Vagina (tissue), 2 donors: ENCODE measurements at regions not wholly inside any gene's neighbourhood (a gene's known extent, or its start where the extent isn't known, plus 50 kb on each side); places are given as distances from the start of the nearest gene placed in this dataset.

ENCODE experiments used
- POLR2AphosphoS5 ChIP-seq, 2 donors: sonication (generic); formaldehyde crosslinking; IDR thresholded peaks; one replicate each; pipeline ENCODE4 v1.9.0; 2017; ENCODE audit warnings: antibody characterized with exemption in 2 of 2, mild to moderate bottlenecking in 2 of 2, low read depth in 1 of 2; ENCODE audit not compliant: insufficient read depth in 1 of 2
- TF ChIP-seq, protein P1 (sequence below), 3 experiments: fragments of 450-650 bp in 2 of 3; fragments of 200-600 bp in 1 of 3; sonication (generic) in 1 of 3; IDR thresholded peaks; one replicate each; pipeline ENCODE4 v1.5.1; 2017 to 2019; ENCODE audit warnings: antibody characterized with exemption in 3 of 3, mild to moderate bottlenecking in 2 of 3, moderate library complexity in 2 of 3

DNA sequence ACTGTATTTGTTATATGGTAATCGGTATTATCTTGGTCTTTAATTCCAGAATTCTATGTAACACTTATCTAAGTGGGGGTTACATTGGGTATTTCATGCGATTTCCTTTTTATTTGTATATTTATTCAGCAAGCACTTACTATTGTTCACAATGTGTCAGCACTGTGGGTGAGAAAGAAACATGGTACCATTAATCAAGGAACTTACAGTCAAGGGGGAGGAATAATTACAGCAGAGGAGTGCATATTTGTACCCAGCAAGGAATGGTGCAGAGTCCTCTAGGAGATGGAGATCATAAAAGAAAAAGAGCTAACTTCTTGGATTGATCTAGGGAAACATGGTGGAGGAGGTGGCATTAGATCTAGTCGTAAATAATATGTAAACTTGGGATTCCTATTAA lies 117.0 kb upstream of the KCNJ16 start:
- TF ChIP-seq, protein P1, sequence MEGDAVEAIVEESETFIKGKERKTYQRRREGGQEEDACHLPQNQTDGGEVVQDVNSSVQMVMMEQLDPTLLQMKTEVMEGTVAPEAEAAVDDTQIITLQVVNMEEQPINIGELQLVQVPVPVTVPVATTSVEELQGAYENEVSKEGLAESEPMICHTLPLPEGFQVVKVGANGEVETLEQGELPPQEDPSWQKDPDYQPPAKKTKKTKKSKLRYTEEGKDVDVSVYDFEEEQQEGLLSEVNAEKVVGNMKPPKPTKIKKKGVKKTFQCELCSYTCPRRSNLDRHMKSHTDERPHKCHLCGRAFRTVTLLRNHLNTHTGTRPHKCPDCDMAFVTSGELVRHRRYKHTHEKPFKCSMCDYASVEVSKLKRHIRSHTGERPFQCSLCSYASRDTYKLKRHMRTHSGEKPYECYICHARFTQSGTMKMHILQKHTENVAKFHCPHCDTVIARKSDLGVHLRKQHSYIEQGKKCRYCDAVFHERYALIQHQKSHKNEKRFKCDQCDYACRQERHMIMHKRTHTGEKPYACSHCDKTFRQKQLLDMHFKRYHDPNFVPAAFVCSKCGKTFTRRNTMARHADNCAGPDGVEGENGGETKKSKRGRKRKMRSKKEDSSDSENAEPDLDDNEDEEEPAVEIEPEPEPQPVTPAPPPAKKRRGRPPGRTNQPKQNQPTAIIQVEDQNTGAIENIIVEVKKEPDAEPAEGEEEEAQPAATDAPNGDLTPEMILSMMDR (IDR thresholded peaks at IDR 0.05), result no peak
- TF ChIP-seq POLR2AphosphoS5 (IDR thresholded peaks at IDR 0.05; ENCODE audit: insufficient read depth in 1 of 2, low read depth in 1 of 2), result no peak
